IMR-90 (cell line): ENCODE measurements at regions not wholly inside any gene's neighbourhood (a gene's known extent, or its start where the extent isn't known, plus 50 kb on each side); places are given as distances from the start of the nearest gene placed in this dataset.

ENCODE experiments used
- ATAC-seq: fragments of 200-7000 bp; cut with Tn5 transposase; 2 replicates; pipeline ENCODE4 v1.9.1; 2020; ENCODE audit warnings: low read depth, mild to moderate bottlenecking, moderate library complexity
- BruUV-seq: library from RNA; stranded (reverse); fragments of 400-500 nt; replicated peaks from 2 replicates; lab custom pipeline; 2021; lab: Mats Ljungman, UMichigan
- CTCF ChIA-PET: fragments of 300-600 bp; formaldehyde crosslinking; extraction: SDS; loops from one replicate; lab custom pipeline; 2021; ENCODE audit warnings: antibody characterized with exemption; lab: Yijun Ruan, JAX
- POLR2A ChIA-PET: fragments of 300-600 bp; sonication (Branson Sonifier 250); formaldehyde crosslinking; loops from one replicate; lab custom pipeline; 2022; ENCODE audit warnings: antibody characterized with exemption; ENCODE audit not compliant: unreplicated experiment; lab: Charles Lee
- DNase-seq: peaks from one replicate; pipeline ENCODE4 v3.0.0; 2013
- H2AFZ ChIP-seq: replicated peaks from 2 replicates; pipeline ENCODE3; 2013; ENCODE audit warnings: low read length, mild to moderate bottlenecking; ENCODE audit not compliant: poor library complexity
- H2AK5ac ChIP-seq: 2 replicates; pipeline ENCODE4 v1.6.1; 2013; ENCODE audit warnings: low read depth, low read length, inconsistent platforms
- H2AK9ac ChIP-seq: replicated peaks from 2 replicates; pipeline ENCODE3; 2013; ENCODE audit warnings: mild to moderate bottlenecking, low read depth, low read length, moderate library complexity; ENCODE audit not compliant: poor library complexity
- H2BK120ac ChIP-seq: 2 replicates; pipeline ENCODE4 v1.6.1; 2013; ENCODE audit warnings: low read depth, low read length, inconsistent platforms
- H2BK15ac ChIP-seq: 3 replicates; pipeline ENCODE4 v1.6.1; 2013; ENCODE audit warnings: low read depth, low read length, inconsistent platforms
- H2BK20ac ChIP-seq: 2 replicates; pipeline ENCODE4 v1.6.1; 2013; ENCODE audit warnings: low read depth, mild to moderate bottlenecking, inconsistent platforms, low read length, moderate library complexity
- H2BK5ac ChIP-seq: 2 replicates; pipeline ENCODE4 v1.6.1; 2013; ENCODE audit warnings: mild to moderate bottlenecking, low read depth, low read length, inconsistent platforms; ENCODE audit not compliant: poor library complexity, severe bottlenecking
- H3K14ac ChIP-seq: replicated peaks from 2 replicates; pipeline ENCODE4 v1.6.1; 2013; ENCODE audit warnings: low read depth, low read length, inconsistent platforms
- H3K18ac ChIP-seq: 2 replicates; pipeline ENCODE4 v1.6.1; 2013; ENCODE audit warnings: low read depth, low read length, control low read depth
- H3K23ac ChIP-seq: 2 replicates; pipeline ENCODE4 v1.6.1; 2013; ENCODE audit warnings: low read depth, low read length, inconsistent platforms
- H3K27ac ChIP-seq: 2 replicates; pipeline ENCODE4 v1.5.1; 2013; ENCODE audit warnings: mild to moderate bottlenecking, control low read depth, low read length; ENCODE audit not compliant: insufficient read depth
- H3K27me3 ChIP-seq: 2 replicates; pipeline ENCODE4 v1.6.1; 2013; ENCODE audit warnings: low read length; ENCODE audit not compliant: control insufficient read depth, insufficient read depth
- H3K36me3 ChIP-seq: 2 replicates; pipeline ENCODE4 v1.6.1; 2013; ENCODE audit warnings: low read length, mixed read lengths; ENCODE audit not compliant: control insufficient read depth, insufficient read depth
- H3K4ac ChIP-seq: 2 replicates; pipeline ENCODE4 v1.6.1; 2013; ENCODE audit warnings: low read depth, low read length, inconsistent platforms
- H3K4me1 ChIP-seq: 2 replicates; pipeline ENCODE4 v1.6.1; 2013; ENCODE audit warnings: low read length, mixed read lengths; ENCODE audit not compliant: control insufficient read depth, insufficient read depth
- H3K4me2 ChIP-seq: 2 replicates; pipeline ENCODE4 v1.6.1; 2013; ENCODE audit warnings: low read depth, mild to moderate bottlenecking, control low read depth, low read length, moderate library complexity
- H3K4me3 ChIP-seq: 2 replicates; pipeline ENCODE4 v1.5.1; 2013; ENCODE audit warnings: low read depth, mild to moderate bottlenecking, control low read depth, low read length, moderate library complexity; ENCODE audit not compliant: insufficient read depth
- H3K56ac ChIP-seq: 2 replicates; pipeline ENCODE4 v1.6.1; 2013; ENCODE audit warnings: low read length, inconsistent platforms; ENCODE audit not compliant: insufficient read depth; ENCODE audit errors: extremely low read depth
- H3K79me1 ChIP-seq, 2 experiments: 2 replicates each; pipeline ENCODE4 v1.6.1; 2013; ENCODE audit warnings: low read length in 2 of 2, inconsistent platforms in 1 of 2, low read depth in 1 of 2
- H3K9ac ChIP-seq: 2 replicates; pipeline ENCODE4 v1.6.1; 2013; ENCODE audit warnings: low read depth, low read length, control low read depth
- H3K9me1 ChIP-seq: 2 replicates; pipeline ENCODE4 v1.6.1; 2013; ENCODE audit warnings: low read length, inconsistent platforms; ENCODE audit not compliant: insufficient read depth
- H3K9me3 ChIP-seq: 2 replicates; pipeline ENCODE4 v1.6.1; 2013; ENCODE audit warnings: low read length; ENCODE audit not compliant: control insufficient read depth, insufficient read depth
- H4K20me1 ChIP-seq: 2 replicates; pipeline ENCODE4 v1.6.1; 2013; ENCODE audit warnings: low read length, inconsistent platforms; ENCODE audit not compliant: insufficient read depth
- H4K5ac ChIP-seq: 2 replicates; pipeline ENCODE4 v1.6.1; 2013; ENCODE audit warnings: mild to moderate bottlenecking, low read depth, low read length, control low read depth
- H4K8ac ChIP-seq, 2 experiments: 2 replicates each; pipeline ENCODE4 v1.6.1; 2013; ENCODE audit warnings: low read depth in 2 of 2, low read length in 2 of 2, control low read depth in 1 of 2, inconsistent platforms in 1 of 2
- H4K91ac ChIP-seq: 2 replicates; pipeline ENCODE4 v1.6.1; 2013; ENCODE audit warnings: low read depth, low read length, inconsistent platforms; ENCODE audit not compliant: insufficient read depth
- BHLHE40 ChIP-seq: fragments of 150-350 bp; IDR thresholded peaks from 2 replicates; pipeline ENCODE4 v1.6.1; 2016; ENCODE audit warnings: mild to moderate bottlenecking, low read depth, low read length
- CEBPB ChIP-seq: IDR thresholded peaks from 2 replicates; pipeline ENCODE4 v1.6.1; 2012; ENCODE audit warnings: low read depth, low read length, improper control_type of control experiment
- CHD1 ChIP-seq: IDR thresholded peaks from 2 replicates; pipeline ENCODE4 v1.6.1; 2012; ENCODE audit warnings: low read depth, low read length, improper control_type of control experiment
- FOS ChIP-seq: fragments of 150-350 bp; IDR thresholded peaks from 2 replicates; pipeline ENCODE4 v1.6.1; 2016; ENCODE audit warnings: low read depth, low read length
- MAFK ChIP-seq: IDR thresholded peaks from 2 replicates; pipeline ENCODE4 v1.6.1; 2012; ENCODE audit warnings: low read depth, low read length, improper control_type of control experiment
- MAZ ChIP-seq: IDR thresholded peaks from 2 replicates; pipeline ENCODE4 v1.6.1; 2012; ENCODE audit warnings: low read depth, mild to moderate bottlenecking, low read length, improper control_type of control experiment, moderate library complexity, borderline replicate concordance
- MXI1 ChIP-seq: IDR thresholded peaks from 2 replicates; pipeline ENCODE4 v1.6.1; 2012; ENCODE audit warnings: low read depth, mild to moderate bottlenecking, low read length, moderate library complexity, borderline replicate concordance
- NFE2L2 ChIP-seq: fragments of 150-350 bp; IDR thresholded peaks from 2 replicates; pipeline ENCODE4 v1.6.1; 2016; ENCODE audit warnings: low read depth, mild to moderate bottlenecking, low read length
- POLR2A ChIP-seq: IDR thresholded peaks from 2 replicates; pipeline ENCODE4 v1.6.1; 2012; ENCODE audit warnings: mild to moderate bottlenecking, low read depth, low read length
- RAD21 ChIP-seq: IDR thresholded peaks from 2 replicates; pipeline ENCODE4 v1.6.1; 2012; ENCODE audit warnings: low read length, improper control_type of control experiment
- RCOR1 ChIP-seq: IDR thresholded peaks from 2 replicates; pipeline ENCODE4 v1.6.1; 2012; ENCODE audit warnings: mild to moderate bottlenecking, low read length, improper control_type of control experiment; ENCODE audit not compliant: insufficient replicate concordance
- RFX5 ChIP-seq: IDR thresholded peaks from 2 replicates; pipeline ENCODE4 v1.8.0; 2012; ENCODE audit warnings: low read depth, mild to moderate bottlenecking, low read length, moderate library complexity
- SMC3 ChIP-seq: fragments of 150-350 bp; IDR thresholded peaks from 2 replicates; pipeline ENCODE4 v1.6.1; 2016; ENCODE audit warnings: low read depth, mild to moderate bottlenecking, antibody characterized with exemption, low read length, moderate library complexity
- WGBS, 2 experiments: methylation state at CpG; one replicate each; pipeline versions ENCODE4 v1.1.5 to v1.1.7; 2013; ENCODE audit warnings: missing lambda C conversion rate in 2 of 2; ENCODE audit not compliant: insufficient read length in 1 of 2; ENCODE audit errors: extremely low coverage in 2 of 2; 5-methylcytosine and 5-hydroxymethylcytosine counted together
- dilution Hi-C: fragments of 300-500 bp; cut with HindIII; formaldehyde crosslinking; loops from one replicate; pipeline ENCODE4 v1.14.3; 2018; ENCODE audit warnings: low sequenced_read_pairs; ENCODE audit not compliant: unreplicated experiment
- in situ Hi-C: fragments of 300-500 bp; cut with MboI; formaldehyde crosslinking; loops from 3 replicates; pipeline ENCODE4 v1.14.3; 2019; ENCODE audit warnings: low sequenced_read_pairs, inconsistent platforms, mixed read lengths
- intact Hi-C: fragments of 100-400 bp; cut with micrococcal nuclease; formaldehyde crosslinking; loops from 2 replicates; pipeline ENCODE4 v1.10.0; 2022
- TF ChIP-seq, protein P1 (sequence below): fragments of 150-350 bp; IDR thresholded peaks from 2 replicates; pipeline ENCODE4 v1.6.1; 2017; ENCODE audit warnings: mild to moderate bottlenecking, antibody characterized with exemption, low read length, low read depth
- TF ChIP-seq, protein P2 (sequence below): conservative IDR thresholded peaks from 2 replicates; pipeline ENCODE4 v1.5.1; 2012; ENCODE audit warnings: mild to moderate bottlenecking, low read depth, low read length, improper control_type of control experiment
- TF ChIP-seq, protein P3 (sequence below): fragments of 150-350 bp; IDR thresholded peaks from 2 replicates; pipeline ENCODE4 v1.6.1; 2016; ENCODE audit warnings: low read depth, mild to moderate bottlenecking, low read length, moderate library complexity, borderline replicate concordance

DNA sequence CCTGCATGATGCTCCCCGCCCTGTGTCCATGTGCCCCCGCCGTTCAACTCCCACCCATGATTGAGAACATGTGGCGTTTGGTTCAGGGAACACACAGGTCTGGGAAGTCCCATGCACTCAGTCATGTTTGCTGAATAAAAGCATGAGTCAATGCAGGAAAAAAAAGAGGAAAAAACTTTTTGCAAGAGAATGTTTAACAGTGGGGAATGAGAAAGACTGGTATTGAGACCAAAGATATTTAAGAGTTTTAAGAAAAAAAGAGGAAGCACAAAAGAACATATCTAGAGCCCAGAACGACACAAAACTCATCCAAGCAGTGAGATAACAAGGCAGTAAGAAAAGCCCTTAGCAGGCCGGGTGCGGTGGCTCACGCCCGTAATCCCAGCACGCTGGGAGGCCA lies 279.2 kb upstream of the THSD7B start:
- intact Hi-C loops (no loop called here), dilution Hi-C loops (no loop called here)
- H3K9me3 ChIP-seq: peaks cover 7% of the 10 kb centered on the region

More for the DNA sequence above, 279.2 kb upstream of the THSD7B start:
- H3K9me1 ChIP-seq: no peaks in the 10 kb centered on the region
- CTCF ChIA-PET: no interaction called here
- H3K79me1 ChIP-seq: no peaks in the 10 kb centered on the region
- no peaks in the 10 kb centered on the region for H3K27me3 ChIP-seq
- H4K8ac ChIP-seq: no peak overlapping the region
- in situ Hi-C loops: no loop called here
- H3K27ac ChIP-seq: no peak overlapping the region
- H2AK9ac ChIP-seq: no peak overlapping the region
- H2AFZ ChIP-seq: no peak overlapping the region
- H4K5ac ChIP-seq: no peak overlapping the region
- TF ChIP-seq MXI1 (no peak), RAD21 (no peak), BHLHE40 (no peak), RCOR1 (no peak), FOS (no peak), CHD1 (no peak), POLR2A (no peak), MAZ (no peak), MAFK (no peak), NFE2L2 (no peak), SMC3 (no peak), RFX5 (no peak), CEBPB (no peak)
- TF ChIP-seq, protein P1, sequence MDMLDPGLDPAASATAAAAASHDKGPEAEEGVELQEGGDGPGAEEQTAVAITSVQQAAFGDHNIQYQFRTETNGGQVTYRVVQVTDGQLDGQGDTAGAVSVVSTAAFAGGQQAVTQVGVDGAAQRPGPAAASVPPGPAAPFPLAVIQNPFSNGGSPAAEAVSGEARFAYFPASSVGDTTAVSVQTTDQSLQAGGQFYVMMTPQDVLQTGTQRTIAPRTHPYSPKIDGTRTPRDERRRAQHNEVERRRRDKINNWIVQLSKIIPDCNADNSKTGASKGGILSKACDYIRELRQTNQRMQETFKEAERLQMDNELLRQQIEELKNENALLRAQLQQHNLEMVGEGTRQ: no peak
- TF ChIP-seq, protein P2, sequence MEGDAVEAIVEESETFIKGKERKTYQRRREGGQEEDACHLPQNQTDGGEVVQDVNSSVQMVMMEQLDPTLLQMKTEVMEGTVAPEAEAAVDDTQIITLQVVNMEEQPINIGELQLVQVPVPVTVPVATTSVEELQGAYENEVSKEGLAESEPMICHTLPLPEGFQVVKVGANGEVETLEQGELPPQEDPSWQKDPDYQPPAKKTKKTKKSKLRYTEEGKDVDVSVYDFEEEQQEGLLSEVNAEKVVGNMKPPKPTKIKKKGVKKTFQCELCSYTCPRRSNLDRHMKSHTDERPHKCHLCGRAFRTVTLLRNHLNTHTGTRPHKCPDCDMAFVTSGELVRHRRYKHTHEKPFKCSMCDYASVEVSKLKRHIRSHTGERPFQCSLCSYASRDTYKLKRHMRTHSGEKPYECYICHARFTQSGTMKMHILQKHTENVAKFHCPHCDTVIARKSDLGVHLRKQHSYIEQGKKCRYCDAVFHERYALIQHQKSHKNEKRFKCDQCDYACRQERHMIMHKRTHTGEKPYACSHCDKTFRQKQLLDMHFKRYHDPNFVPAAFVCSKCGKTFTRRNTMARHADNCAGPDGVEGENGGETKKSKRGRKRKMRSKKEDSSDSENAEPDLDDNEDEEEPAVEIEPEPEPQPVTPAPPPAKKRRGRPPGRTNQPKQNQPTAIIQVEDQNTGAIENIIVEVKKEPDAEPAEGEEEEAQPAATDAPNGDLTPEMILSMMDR: no peak
- TF ChIP-seq, protein P3, sequence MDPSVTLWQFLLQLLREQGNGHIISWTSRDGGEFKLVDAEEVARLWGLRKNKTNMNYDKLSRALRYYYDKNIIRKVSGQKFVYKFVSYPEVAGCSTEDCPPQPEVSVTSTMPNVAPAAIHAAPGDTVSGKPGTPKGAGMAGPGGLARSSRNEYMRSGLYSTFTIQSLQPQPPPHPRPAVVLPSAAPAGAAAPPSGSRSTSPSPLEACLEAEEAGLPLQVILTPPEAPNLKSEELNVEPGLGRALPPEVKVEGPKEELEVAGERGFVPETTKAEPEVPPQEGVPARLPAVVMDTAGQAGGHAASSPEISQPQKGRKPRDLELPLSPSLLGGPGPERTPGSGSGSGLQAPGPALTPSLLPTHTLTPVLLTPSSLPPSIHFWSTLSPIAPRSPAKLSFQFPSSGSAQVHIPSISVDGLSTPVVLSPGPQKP: no peak
- H4K20me1 ChIP-seq: no peaks in the 10 kb centered on the region
- no peak overlapping the region for H3K14ac ChIP-seq
- H3K4me1 ChIP-seq: no peaks in the 10 kb centered on the region
- H3K23ac ChIP-seq: no peak overlapping the region
- POLR2A ChIA-PET: no interaction called here
- ATAC-seq: no peak
- H3K36me3 ChIP-seq: no peaks in the 10 kb centered on the region
- no peak overlapping the region for H3K56ac ChIP-seq
- H2BK120ac ChIP-seq: no peak overlapping the region
- H2BK5ac ChIP-seq: no peak overlapping the region
- WGBS, 2 experiments: 89% methylated on average over 5 of the region's 10 CpGs; no CpG with 5 or more reads in 1 of the 2 experiments
- H4K91ac ChIP-seq: no peak overlapping the region
- no peak overlapping the region for H3K9ac ChIP-seq
- no peak overlapping the region for H2AK5ac ChIP-seq
- no peak overlapping the region for H3K18ac ChIP-seq
- no peak overlapping the region for H3K4me2 ChIP-seq
- DNase-seq: no peak
- no peak overlapping the region for H3K4me3 ChIP-seq
- no peak overlapping the region for H2BK15ac ChIP-seq
- no peak overlapping the region for H3K4ac ChIP-seq
- no TSS peak for BruUV-seq
- no peak overlapping the region for H2BK20ac ChIP-seq
